22Rv1 (cell line): ENCODE measurements at regions not wholly inside any gene's neighbourhood (a gene's known extent, or its start where the extent isn't known, plus 50 kb on each side); places are given as distances from the start of the nearest gene placed in this dataset.

Source experiments
- CTCF ChIP-seq: fragments of 450-650 bp; IDR thresholded peaks from 2 replicates; pipeline ENCODE4 v1.5.1; 2017; ENCODE audit warnings: mild to moderate bottlenecking
- ZFX ChIP-seq: fragments of 450-650 bp; IDR thresholded peaks from 2 replicates; pipeline ENCODE4 v1.6.1; 2017; ENCODE audit warnings: antibody characterized with exemption, borderline replicate concordance

- TF ChIP-seq CTCF (no peak), ZFX (no peak)
Measured at GRCh38 chr21:27756191-27756590, 789.3 kb upstream of the ADAMTS5 start.
